GM19351 (cell line): ENCODE measurements at regions not wholly inside any gene's neighbourhood (a gene's known extent, or its start where the extent isn't known, plus 50 kb on each side); places are given as distances from the start of the nearest gene placed in this dataset.
A peak's percentile ranks its signal among the peaks of the same experiment; 100 is the strongest.

Experiments used
- ATAC-seq: cut with Tn5 transposase; IDR thresholded peaks from one replicate; pipeline ENCODE4 v1.9.1; 2021; ENCODE audit warnings: mild to moderate bottlenecking, moderate library complexity; ENCODE audit not compliant: unreplicated experiment

GRCh38 chr9:107431461-107431860 lies 58.1 kb downstream of the KLF4 start:
- no peak for ATAC-seq

DNA sequence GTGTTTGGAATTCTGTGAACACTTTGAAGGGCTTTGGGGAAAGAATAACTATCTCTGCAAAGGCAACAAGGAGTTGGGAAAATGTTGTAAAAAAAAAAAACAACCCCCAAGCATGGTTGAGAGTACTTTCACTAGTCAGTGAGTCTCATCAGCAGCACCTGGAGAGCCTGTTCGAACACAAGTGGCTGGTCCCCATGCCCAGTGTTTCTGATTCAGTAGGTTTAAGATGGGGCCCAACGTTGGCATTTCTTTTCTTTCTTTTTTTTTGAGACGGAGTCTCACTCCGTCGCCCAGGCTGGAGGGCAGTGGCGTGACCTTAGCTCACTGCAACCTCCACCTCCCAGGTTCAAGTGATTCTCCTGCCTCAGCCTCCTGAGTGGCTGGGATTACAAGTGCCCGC lies 59.5 kb downstream of the KLF4 start:
- no peak for ATAC-seq

DNA sequence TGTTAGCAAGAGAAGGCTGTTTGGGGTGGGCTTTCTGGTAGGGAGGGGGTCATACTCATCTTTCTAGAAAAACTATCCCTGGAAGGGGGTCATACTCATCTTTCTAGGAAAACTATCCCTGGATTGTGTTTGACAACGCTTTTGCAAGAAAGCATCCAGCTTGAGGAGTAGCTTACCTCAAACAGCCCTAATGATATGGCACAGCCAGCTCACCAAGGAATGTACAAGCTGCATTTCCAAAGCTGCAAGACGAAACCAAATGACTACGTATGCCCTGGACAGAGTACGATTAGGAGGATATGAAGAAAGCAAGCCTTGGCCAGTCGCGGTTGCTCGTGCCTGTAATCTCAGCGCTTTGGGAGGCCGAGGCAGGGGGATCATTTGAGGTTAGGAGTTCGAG lies 63.4 kb downstream of the KLF4 start:
- no peak for ATAC-seq

GRCh38 chr9:107425101-107426025 lies 64.2 kb downstream of the KLF4 start:
- peak; percentile 91 for ATAC-seq

- ATAC-seq = no peak
These were observed 66.0 kb downstream of the KLF4 start for GRCh38 chr9:107423540-107423939.

GRCh38 chr9:107422189-107423185 lies 67.1 kb downstream of the KLF4 start:
- peak; percentile 65 for ATAC-seq

DNA sequence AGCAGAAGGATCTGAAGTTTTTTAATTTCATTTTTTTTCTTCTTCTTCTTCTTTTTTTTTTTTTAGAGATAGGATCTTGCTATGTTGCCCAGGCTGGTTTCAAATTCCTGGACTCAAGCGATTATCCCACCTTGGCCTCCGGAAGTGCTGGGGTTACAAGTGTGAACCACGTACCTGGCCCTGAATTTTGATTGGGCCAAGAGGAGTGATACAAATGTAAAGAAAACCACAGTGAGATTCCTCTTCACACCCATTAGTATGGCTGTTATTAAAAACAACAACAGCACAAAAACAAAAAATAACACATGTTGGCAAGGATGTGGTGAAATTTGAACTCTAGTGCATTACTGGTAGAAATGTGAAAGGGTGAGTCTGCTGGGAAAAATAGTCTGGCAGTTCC lies 79.1 kb downstream of the KLF4 start:
- no peak for ATAC-seq

DNA sequence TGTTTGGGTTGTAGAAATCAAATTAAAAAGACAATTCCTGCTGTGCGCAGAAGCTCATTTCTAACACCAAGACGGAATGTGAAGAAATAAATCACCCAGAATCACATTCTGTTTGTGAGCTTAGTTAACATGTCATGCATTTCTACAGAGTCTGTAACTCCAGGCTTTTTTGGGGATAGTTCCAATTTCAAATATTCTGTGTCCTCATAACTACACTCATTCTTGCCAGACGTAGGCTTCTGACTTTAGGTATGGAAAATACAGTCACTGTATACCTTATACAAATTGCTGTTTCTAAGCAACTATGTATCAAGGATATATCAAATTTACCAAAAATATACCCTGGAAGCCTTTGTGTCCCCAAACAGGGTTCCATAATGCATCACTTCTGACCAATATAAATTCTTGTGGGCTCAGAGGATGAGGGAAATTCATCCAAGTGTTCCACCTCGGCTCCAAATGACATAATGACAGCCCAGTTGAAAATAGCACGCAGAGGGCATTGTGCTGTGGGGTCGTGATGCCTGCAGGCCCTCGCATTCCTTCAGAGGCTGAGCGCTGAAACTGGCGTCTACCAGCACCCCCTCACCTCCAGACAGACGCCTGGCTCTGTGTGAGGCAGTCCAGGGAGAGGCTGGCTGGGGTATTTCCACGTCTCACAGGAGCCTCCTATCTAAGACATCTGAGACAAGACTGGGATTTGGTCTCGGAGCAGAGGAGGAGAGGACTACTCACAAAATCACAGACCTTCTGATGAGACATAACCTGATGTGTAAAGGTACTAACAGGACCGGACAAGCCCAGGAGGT lies 79.8 kb downstream of the KLF4 start:
- ATAC-seq = no peak

DNA sequence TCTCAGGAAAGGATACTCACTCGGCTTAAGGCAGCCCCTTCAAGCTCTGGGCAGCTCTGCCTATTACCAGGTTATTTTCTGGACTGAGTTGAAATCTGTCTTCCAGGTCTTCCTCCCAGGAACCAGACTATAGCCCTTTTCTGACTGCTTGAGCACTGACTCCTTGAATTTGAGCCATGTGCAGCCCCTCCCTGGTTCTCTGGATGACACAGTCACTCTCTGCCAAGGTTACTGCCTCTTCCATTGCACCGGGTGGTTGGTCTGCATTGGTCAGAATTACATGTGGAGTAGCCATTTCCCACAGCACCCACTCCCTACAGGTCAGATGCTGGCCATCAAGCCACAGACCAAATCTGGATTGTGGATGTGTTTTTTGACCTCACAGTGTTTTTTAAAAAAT lies 81.9 kb downstream of the KLF4 start:
- ATAC-seq = no peak

- ATAC-seq = no peak
These were observed 84.1 kb downstream of the KLF4 start for GRCh38 chr9:107405511-107405910.

GRCh38 chr9:107404736-107405135 lies 84.8 kb downstream of the KLF4 start:
- no peak for ATAC-seq

DNA sequence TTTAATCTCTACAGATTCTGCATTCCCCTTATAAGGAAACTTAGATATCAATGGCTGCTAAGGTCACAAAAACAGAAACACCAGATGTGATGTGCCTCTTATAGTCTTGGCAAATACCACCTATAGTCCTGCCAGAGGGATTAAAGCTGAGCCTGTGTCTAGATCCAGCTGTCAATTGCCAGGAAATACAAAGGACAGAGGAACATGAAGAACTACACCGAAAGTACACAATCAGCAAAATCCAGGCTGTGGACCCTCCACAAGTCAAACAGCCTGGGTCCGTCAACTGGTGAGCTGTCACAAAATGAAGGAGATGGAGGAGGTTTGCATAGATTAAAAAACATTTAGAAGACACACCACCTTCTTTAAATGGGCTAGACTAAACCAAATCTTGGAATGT lies 85.4 kb downstream of the KLF4 start:
- ATAC-seq = no peak

- no peak for ATAC-seq
These were observed 92.2 kb downstream of the KLF4 start for GRCh38 chr9:107397076-107398044.

DNA sequence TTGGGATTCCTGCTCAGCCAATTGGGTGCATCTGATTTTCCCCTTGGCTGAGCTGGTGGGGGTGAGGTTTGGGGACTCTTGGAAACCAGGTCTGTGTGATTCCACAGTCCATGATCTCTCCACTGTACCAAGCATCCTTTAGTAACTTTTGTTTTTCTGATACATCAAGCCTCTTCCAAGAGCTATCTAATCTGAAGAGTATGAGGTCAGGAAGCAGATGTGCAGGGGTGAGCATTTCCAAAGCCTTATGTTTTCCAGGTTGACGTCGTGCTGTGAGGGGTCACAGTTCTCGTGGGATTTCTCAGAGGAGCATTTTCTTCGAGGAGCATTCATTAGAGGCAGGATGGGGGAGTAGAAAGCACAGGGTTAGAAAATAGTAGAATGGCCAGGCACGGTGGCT lies 95.3 kb downstream of the KLF4 start:
- ATAC-seq = no peak

GRCh38 chr9:107390778-107391177 lies 98.8 kb downstream of the KLF4 start:
- no peak for ATAC-seq

- no peak for ATAC-seq
These were observed 99.3 kb downstream of the KLF4 start for GRCh38 chr9:107390279-107390678.

GRCh38 chr9:107389617-107390071 lies 99.9 kb downstream of the KLF4 start:
- ATAC-seq = no peak

- no peak for ATAC-seq
These were observed 100.7 kb downstream of the KLF4 start for GRCh38 chr9:107388890-107389289.

DNA sequence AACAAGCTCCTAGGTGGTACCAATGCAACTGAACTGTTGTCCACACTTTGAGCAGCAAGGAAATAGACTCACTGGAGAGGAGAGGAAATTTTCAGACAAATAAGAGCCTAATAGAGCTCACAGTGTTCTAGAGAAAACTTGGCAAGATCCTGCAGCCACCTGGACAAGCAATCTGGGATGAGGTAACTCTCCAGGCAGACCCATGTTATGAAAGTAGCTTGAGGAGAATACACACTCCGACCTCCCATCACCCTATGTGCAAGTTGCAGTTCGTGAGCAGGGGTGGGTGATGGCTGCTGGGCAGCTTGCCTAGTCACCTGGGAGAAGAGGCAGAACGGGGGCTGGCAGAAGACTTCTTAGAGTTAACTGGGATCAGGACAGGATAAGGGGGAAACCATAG lies 102.2 kb downstream of the KLF4 start:
- ATAC-seq = no peak

DNA sequence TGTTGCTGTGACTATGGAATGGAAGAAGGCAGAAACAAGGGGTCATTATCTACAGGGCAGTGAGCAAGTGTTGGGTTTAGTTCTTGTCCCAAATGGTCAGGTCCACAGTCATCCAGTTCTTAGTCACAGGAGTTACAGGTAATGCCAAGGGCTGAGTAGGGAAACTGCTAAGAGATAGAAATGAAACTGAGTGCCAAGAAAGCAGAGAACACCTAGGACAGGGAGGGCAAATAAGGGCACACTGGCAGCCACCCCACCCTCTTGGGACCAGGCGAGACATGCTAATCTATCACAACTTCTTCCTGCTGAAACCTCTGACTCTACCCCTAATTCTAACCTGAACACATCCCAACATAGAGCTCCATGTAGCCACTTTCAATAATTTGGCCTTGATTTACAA lies 103.2 kb downstream of the KLF4 start:
- no peak for ATAC-seq
